ENCODE measurements at regions not wholly inside any gene's neighbourhood (a gene's known extent, or its start where the extent isn't known, plus 50 kb on each side); places are given as distances from the start of the nearest gene placed in this dataset.

DNA sequence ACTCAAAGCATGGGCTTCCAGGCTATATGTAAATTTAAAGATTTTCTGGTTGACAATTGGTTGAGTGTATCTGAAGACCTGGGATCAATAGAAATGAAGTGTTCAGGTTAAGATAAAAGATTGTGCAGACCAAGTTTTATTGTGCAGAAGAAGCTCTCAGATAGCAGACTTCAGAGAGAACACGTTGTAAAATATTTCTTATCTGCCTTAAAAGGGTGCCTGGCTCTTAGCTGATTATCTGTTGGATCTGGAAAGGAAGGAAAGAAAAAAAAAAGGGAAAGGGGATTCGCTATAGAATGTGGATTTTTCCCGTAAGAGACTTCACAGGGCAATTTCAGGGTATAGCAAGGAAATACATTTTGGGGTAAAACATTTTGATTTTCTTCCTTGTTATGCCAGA is 523.2 kb downstream of the EDEM1 start (continued):
- TF ChIP-seq, protein P1, sequence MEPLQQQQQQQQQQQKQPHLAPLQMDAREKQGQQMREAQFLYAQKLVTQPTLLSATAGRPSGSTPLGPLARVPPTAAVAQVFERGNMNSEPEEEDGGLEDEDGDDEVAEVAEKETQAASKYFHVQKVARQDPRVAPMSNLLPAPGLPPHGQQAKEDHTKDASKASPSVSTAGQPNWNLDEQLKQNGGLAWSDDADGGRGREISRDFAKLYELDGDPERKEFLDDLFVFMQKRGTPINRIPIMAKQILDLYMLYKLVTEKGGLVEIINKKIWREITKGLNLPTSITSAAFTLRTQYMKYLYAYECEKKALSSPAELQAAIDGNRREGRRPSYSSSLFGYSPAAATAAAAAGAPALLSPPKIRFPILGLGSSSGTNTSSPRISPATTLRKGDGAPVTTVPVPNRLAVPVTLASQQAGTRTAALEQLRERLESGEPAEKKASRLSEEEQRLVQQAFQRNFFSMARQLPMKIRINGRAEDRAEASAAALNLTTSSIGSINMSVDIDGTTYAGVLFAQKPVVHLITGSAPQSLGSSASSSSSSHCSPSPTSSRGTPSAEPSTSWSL (CRISPR knock-in tag; IDR thresholded peaks at IDR 0.05; ENCODE audit: borderline replicate concordance): no peak
- TF ChIP-seq CHD1 (IDR thresholded peaks at IDR 0.05; ENCODE audit: low read length) (no peak), KDM1A (IDR thresholded peaks at IDR 0.05) (no peak), CCNT2 (IDR thresholded peaks at IDR 0.05; ENCODE audit: borderline replicate concordance, extremely low read depth, insufficient read length, low read depth, low read length) (peak; percentile 22), ZFP1 (CRISPR knock-in tag; IDR thresholded peaks at IDR 0.05) (no peak), CBFA2T3 (IDR thresholded peaks at IDR 0.05) (peak; percentile 86), CEBPB (tag; IDR thresholded peaks at IDR 0.05) (no peak), FOXK2 (conservative IDR thresholded peaks at IDR 0.05 in 1 of 2, IDR thresholded peaks at IDR 0.05 in 1 of 2; ENCODE audit: low read depth in 2 of 2) (no peak), ZNF785 (CRISPR knock-in tag; IDR thresholded peaks at IDR 0.05) (no peak), MAFF (IDR thresholded peaks at IDR 0.05; ENCODE audit: low read length) (no peak), NCOA6 (IDR thresholded peaks at IDR 0.05) (no peak)
- TF ChIP-seq, protein P2, sequence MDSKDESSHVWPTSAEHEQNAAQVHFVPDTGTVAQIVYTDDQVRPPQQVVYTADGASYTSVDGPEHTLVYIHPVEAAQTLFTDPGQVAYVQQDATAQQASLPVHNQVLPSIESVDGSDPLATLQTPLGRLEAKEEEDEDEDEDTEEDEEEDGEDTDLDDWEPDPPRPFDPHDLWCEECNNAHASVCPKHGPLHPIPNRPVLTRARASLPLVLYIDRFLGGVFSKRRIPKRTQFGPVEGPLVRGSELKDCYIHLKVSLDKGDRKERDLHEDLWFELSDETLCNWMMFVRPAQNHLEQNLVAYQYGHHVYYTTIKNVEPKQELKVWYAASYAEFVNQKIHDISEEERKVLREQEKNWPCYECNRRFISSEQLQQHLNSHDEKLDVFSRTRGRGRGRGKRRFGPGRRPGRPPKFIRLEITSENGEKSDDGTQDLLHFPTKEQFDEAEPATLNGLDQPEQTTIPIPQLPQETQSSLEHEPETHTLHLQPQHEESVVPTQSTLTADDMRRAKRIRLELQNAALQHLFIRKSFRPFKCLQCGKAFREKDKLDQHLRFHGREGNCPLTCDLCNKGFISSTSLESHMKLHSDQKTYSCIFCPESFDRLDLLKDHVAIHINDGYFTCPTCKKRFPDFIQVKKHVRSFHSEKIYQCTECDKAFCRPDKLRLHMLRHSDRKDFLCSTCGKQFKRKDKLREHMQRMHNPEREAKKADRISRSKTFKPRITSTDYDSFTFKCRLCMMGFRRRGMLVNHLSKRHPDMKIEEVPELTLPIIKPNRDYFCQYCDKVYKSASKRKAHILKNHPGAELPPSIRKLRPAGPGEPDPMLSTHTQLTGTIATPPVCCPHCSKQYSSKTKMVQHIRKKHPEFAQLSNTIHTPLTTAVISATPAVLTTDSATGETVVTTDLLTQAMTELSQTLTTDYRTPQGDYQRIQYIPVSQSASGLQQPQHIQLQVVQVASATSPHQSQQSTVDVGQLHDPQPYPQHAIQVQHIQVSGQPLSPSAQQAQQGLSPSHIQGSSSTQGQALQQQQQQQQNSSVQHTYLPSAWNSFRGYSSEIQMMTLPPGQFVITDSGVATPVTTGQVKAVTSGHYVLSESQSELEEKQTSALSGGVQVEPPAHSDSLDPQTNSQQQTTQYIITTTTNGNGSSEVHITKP (IDR thresholded peaks at IDR 0.05; ENCODE audit: partially characterized antibody): no peak
- TF ChIP-seq, protein P3, sequence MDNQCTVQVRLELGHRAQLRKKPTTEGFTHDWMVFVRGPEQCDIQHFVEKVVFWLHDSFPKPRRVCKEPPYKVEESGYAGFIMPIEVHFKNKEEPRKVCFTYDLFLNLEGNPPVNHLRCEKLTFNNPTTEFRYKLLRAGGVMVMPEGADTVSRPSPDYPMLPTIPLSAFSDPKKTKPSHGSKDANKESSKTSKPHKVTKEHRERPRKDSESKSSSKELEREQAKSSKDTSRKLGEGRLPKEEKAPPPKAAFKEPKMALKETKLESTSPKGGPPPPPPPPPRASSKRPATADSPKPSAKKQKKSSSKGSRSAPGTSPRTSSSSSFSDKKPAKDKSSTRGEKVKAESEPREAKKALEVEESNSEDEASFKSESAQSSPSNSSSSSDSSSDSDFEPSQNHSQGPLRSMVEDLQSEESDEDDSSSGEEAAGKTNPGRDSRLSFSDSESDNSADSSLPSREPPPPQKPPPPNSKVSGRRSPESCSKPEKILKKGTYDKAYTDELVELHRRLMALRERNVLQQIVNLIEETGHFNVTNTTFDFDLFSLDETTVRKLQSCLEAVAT (IDR thresholded peaks at IDR 0.05): no peak
- TF ChIP-seq, protein P4, sequence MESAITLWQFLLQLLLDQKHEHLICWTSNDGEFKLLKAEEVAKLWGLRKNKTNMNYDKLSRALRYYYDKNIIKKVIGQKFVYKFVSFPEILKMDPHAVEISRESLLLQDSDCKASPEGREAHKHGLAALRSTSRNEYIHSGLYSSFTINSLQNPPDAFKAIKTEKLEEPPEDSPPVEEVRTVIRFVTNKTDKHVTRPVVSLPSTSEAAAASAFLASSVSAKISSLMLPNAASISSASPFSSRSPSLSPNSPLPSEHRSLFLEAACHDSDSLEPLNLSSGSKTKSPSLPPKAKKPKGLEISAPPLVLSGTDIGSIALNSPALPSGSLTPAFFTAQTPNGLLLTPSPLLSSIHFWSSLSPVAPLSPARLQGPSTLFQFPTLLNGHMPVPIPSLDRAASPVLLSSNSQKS (CRISPR knock-in tag; IDR thresholded peaks at IDR 0.05): no peak
- TF ChIP-seq, protein P5, sequence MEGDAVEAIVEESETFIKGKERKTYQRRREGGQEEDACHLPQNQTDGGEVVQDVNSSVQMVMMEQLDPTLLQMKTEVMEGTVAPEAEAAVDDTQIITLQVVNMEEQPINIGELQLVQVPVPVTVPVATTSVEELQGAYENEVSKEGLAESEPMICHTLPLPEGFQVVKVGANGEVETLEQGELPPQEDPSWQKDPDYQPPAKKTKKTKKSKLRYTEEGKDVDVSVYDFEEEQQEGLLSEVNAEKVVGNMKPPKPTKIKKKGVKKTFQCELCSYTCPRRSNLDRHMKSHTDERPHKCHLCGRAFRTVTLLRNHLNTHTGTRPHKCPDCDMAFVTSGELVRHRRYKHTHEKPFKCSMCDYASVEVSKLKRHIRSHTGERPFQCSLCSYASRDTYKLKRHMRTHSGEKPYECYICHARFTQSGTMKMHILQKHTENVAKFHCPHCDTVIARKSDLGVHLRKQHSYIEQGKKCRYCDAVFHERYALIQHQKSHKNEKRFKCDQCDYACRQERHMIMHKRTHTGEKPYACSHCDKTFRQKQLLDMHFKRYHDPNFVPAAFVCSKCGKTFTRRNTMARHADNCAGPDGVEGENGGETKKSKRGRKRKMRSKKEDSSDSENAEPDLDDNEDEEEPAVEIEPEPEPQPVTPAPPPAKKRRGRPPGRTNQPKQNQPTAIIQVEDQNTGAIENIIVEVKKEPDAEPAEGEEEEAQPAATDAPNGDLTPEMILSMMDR (IDR thresholded peaks at IDR 0.05 in 2 of 3, conservative IDR thresholded peaks at IDR 0.05 in 1 of 3; ENCODE audit: insufficient read depth in 2 of 3, low read depth in 1 of 3, low read length in 3 of 3): no peak
